ENCODE measurements at regions not wholly inside any gene's neighbourhood (a gene's known extent, or its start where the extent isn't known, plus 50 kb on each side); places are given as distances from the start of the nearest gene placed in this dataset.
"Not testable (repeated sequence)": the region's sequence is repeated elsewhere in the genome, so short reads cannot be mapped to it uniquely, and the experiment has no call there.

- no peak for DNase-seq (ENCODE audit: low read depth in 2 of 2)
Observed at GRCh38 chr13:50596776-50597203, 246.7 kb downstream of the DLEU7 start.

- DNase-seq (ENCODE audit: low read depth in 2 of 2) = no peak
Observed at GRCh38 chr13:50598338-50598737, 245.2 kb downstream of the DLEU7 start.

- no peak for DNase-seq (ENCODE audit: low read depth in 2 of 2)
Observed at GRCh38 chr13:50599046-50599445, 244.4 kb downstream of the DLEU7 start.

- no peak for DNase-seq (ENCODE audit: low read depth in 2 of 2)
Observed at GRCh38 chr13:50599927-50600326, 243.6 kb downstream of the DLEU7 start.

- DNase-seq (ENCODE audit: low read depth in 2 of 2) = no peak
Observed at GRCh38 chr13:50608370-50608769, 235.1 kb downstream of the DLEU7 start.

GRCh38 chr13:50609011-50609410 lies 234.5 kb downstream of the DLEU7 start:
- no peak for DNase-seq (ENCODE audit: low read depth in 2 of 2)

GRCh38 chr13:50610238-50610637 lies 233.3 kb downstream of the DLEU7 start:
- no peak for DNase-seq (ENCODE audit: low read depth in 2 of 2)

- no peak for DNase-seq (ENCODE audit: low read depth in 2 of 2)
Observed at GRCh38 chr13:50611117-50611781, 232.2 kb downstream of the DLEU7 start.

- no peak for DNase-seq (ENCODE audit: low read depth in 2 of 2)
Observed at GRCh38 chr13:50612717-50613116, 230.8 kb downstream of the DLEU7 start.

- no peak for DNase-seq (ENCODE audit: low read depth in 2 of 2)
Observed at GRCh38 chr13:50613356-50613831, 230.1 kb downstream of the DLEU7 start.

- no peak for DNase-seq (ENCODE audit: low read depth in 2 of 2)
Observed at GRCh38 chr13:50615234-50615633, 228.3 kb downstream of the DLEU7 start.

GRCh38 chr13:50616101-50616500 lies 227.4 kb downstream of the DLEU7 start:
- DNase-seq (ENCODE audit: low read depth in 2 of 2) = no peak

- DNase-seq (ENCODE audit: low read depth in 2 of 2) = no peak
Observed at GRCh38 chr13:50617134-50617721, 226.3 kb downstream of the DLEU7 start.

GRCh38 chr13:50618206-50618605 lies 225.3 kb downstream of the DLEU7 start:
- DNase-seq (ENCODE audit: low read depth in 2 of 2) = no peak

GRCh38 chr13:50626101-50626547 lies 217.4 kb downstream of the DLEU7 start:
- DNase-seq (ENCODE audit: low read depth in 2 of 2) = no peak

- DNase-seq (ENCODE audit: low read depth in 2 of 2) = no peak
Observed at GRCh38 chr13:50627111-50627510, 216.4 kb downstream of the DLEU7 start.

- DNase-seq (ENCODE audit: low read depth in 2 of 2) = not testable (repeated sequence)
Observed at GRCh38 chr13:50628512-50628911, 215.0 kb downstream of the DLEU7 start.

GRCh38 chr13:50629497-50629896 lies 214.0 kb downstream of the DLEU7 start:
- DNase-seq (ENCODE audit: low read depth in 2 of 2) = no peak

GRCh38 chr13:50629966-50630365 lies 213.5 kb downstream of the DLEU7 start:
- DNase-seq (ENCODE audit: low read depth in 2 of 2) = no peak

- no peak for DNase-seq (ENCODE audit: low read depth in 2 of 2)
Observed at GRCh38 chr13:50631041-50631440, 212.5 kb downstream of the DLEU7 start.

GRCh38 chr13:50634339-50634738 lies 209.2 kb downstream of the DLEU7 start:
- DNase-seq (ENCODE audit: low read depth in 2 of 2) = no peak

GRCh38 chr13:50635504-50635903 lies 208.0 kb downstream of the DLEU7 start:
- no peak for DNase-seq (ENCODE audit: low read depth in 2 of 2)

- DNase-seq (ENCODE audit: low read depth in 2 of 2) = no peak
Observed at GRCh38 chr13:50636007-50636704, 207.3 kb downstream of the DLEU7 start.
